ENCODE measurements at regions not wholly inside any gene's neighbourhood (a gene's known extent, or its start where the extent isn't known, plus 50 kb on each side); places are given as distances from the start of the nearest gene placed in this dataset.

- TF ChIP-seq CTCF (IDR thresholded peaks at IDR 0.05; ENCODE audit: borderline replicate concordance, extremely low read depth, low read length, poor library complexity, severe bottlenecking) (no peak), EZH2 (IDR thresholded peaks at IDR 0.05; ENCODE audit: borderline replicate concordance, low read depth, low read length, severe bottlenecking) (no peak)
Measured at GRCh38 chr2:6372317-6372901, 493.3 kb downstream of the CMPK2 start.
